ENCODE measurements at regions not wholly inside any gene's neighbourhood (a gene's known extent, or its start where the extent isn't known, plus 50 kb on each side); places are given as distances from the start of the nearest gene placed in this dataset.

- TF ChIP-seq, protein P1, sequence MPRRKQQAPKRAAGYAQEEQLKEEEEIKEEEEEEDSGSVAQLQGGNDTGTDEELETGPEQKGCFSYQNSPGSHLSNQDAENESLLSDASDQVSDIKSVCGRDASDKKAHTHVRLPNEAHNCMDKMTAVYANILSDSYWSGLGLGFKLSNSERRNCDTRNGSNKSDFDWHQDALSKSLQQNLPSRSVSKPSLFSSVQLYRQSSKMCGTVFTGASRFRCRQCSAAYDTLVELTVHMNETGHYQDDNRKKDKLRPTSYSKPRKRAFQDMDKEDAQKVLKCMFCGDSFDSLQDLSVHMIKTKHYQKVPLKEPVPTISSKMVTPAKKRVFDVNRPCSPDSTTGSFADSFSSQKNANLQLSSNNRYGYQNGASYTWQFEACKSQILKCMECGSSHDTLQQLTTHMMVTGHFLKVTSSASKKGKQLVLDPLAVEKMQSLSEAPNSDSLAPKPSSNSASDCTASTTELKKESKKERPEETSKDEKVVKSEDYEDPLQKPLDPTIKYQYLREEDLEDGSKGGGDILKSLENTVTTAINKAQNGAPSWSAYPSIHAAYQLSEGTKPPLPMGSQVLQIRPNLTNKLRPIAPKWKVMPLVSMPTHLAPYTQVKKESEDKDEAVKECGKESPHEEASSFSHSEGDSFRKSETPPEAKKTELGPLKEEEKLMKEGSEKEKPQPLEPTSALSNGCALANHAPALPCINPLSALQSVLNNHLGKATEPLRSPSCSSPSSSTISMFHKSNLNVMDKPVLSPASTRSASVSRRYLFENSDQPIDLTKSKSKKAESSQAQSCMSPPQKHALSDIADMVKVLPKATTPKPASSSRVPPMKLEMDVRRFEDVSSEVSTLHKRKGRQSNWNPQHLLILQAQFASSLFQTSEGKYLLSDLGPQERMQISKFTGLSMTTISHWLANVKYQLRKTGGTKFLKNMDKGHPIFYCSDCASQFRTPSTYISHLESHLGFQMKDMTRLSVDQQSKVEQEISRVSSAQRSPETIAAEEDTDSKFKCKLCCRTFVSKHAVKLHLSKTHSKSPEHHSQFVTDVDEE (CRISPR knock-in tag; IDR thresholded peaks at IDR 0.05) = no peak
- TF ChIP-seq PPARA (CRISPR knock-in tag; IDR thresholded peaks at IDR 0.05; ENCODE audit: borderline replicate concordance) (no peak), ARNTL (CRISPR knock-in tag; IDR thresholded peaks at IDR 0.05; ENCODE audit: borderline replicate concordance, low read depth) (no peak), ZFP30 (CRISPR knock-in tag; IDR thresholded peaks at IDR 0.05) (no peak)
Measured at GRCh38 chr1:239307886-239308285, 78.5 kb upstream of the CHRM3 start (continued).

- ATAC-seq = no peak
- TF ChIP-seq TCF4 (CRISPR knock-in tag; IDR thresholded peaks at IDR 0.05; ENCODE audit: borderline replicate concordance) (no peak; the same call in 1 of the 2 replicates), CREB5 (CRISPR knock-in tag; IDR thresholded peaks at IDR 0.05; ENCODE audit: low read depth) (no peak), ZNF70 (CRISPR knock-in tag; IDR thresholded peaks at IDR 0.05) (no peak), ZFP30 (CRISPR knock-in tag; IDR thresholded peaks at IDR 0.05) (no peak), GLIS3 (CRISPR knock-in tag; IDR thresholded peaks at IDR 0.05) (no peak), ARNTL (CRISPR knock-in tag; IDR thresholded peaks at IDR 0.05; ENCODE audit: borderline replicate concordance, low read depth) (no peak), CSRNP3 (CRISPR knock-in tag; IDR thresholded peaks at IDR 0.05) (no peak), ZNF8 (CRISPR knock-in tag; IDR thresholded peaks at IDR 0.05) (no peak), ESRRG (CRISPR knock-in tag; IDR thresholded peaks at IDR 0.05) (no peak), ZFP3 (CRISPR knock-in tag; IDR thresholded peaks at IDR 0.05) (no peak), ZC3H10 (CRISPR knock-in tag; IDR thresholded peaks at IDR 0.05) (no peak), OSR1 (CRISPR knock-in tag; IDR thresholded peaks at IDR 0.05) (no peak), PATZ1 (CRISPR knock-in tag; IDR thresholded peaks at IDR 0.05; ENCODE audit: borderline replicate concordance) (no peak), ISL1 (CRISPR knock-in tag; IDR thresholded peaks at IDR 0.05) (no peak)
- TF ChIP-seq, protein P1 (CRISPR knock-in tag; IDR thresholded peaks at IDR 0.05) = no peak
Measured at GRCh38 chr1:239306426-239306825, 79.9 kb upstream of the CHRM3 start.

- TF ChIP-seq ZNF8 (CRISPR knock-in tag; IDR thresholded peaks at IDR 0.05) (no peak), BACH2 (CRISPR knock-in tag; IDR thresholded peaks at IDR 0.05; ENCODE audit: borderline replicate concordance) (no peak), RARB (CRISPR knock-in tag; IDR thresholded peaks at IDR 0.05) (no peak), ESRRG (CRISPR knock-in tag; IDR thresholded peaks at IDR 0.05) (no peak), ARNTL (CRISPR knock-in tag; IDR thresholded peaks at IDR 0.05; ENCODE audit: borderline replicate concordance, low read depth) (no peak), CREB5 (CRISPR knock-in tag; IDR thresholded peaks at IDR 0.05; ENCODE audit: low read depth) (no peak), CSRNP3 (CRISPR knock-in tag; IDR thresholded peaks at IDR 0.05) (no peak), ISL1 (CRISPR knock-in tag; IDR thresholded peaks at IDR 0.05) (no peak), CSDC2 (CRISPR knock-in tag; IDR thresholded peaks at IDR 0.05) (no peak), GLIS3 (CRISPR knock-in tag; IDR thresholded peaks at IDR 0.05) (no peak), ZC3H10 (CRISPR knock-in tag; IDR thresholded peaks at IDR 0.05) (no peak), SNAI2 (CRISPR knock-in tag; IDR thresholded peaks at IDR 0.05) (no peak), ZFP3 (CRISPR knock-in tag; IDR thresholded peaks at IDR 0.05) (no peak), ZNF70 (CRISPR knock-in tag; IDR thresholded peaks at IDR 0.05) (no peak), TCF4 (CRISPR knock-in tag; IDR thresholded peaks at IDR 0.05; ENCODE audit: borderline replicate concordance) (no peak)
- TF ChIP-seq, protein P1 (CRISPR knock-in tag; IDR thresholded peaks at IDR 0.05) = no peak
Measured at GRCh38 chr1:239303289-239303688, 83.1 kb upstream of the CHRM3 start.

More at GRCh38 chr1:239303289-239303688, 83.1 kb upstream of the CHRM3 start:
- no peak for ATAC-seq

Data from SK-N-SH treated with all-trans-retinoic acid at 6 μM for 48 hours (cell line).